GM20000 (cell line): ENCODE measurements at regions not wholly inside any gene's neighbourhood (a gene's known extent, or its start where the extent isn't known, plus 50 kb on each side); places are given as distances from the start of the nearest gene placed in this dataset.

Experiments
- DNase-seq: peaks from one replicate; pipeline ENCODE4 v3.0.0; 2012; ENCODE audit warnings: low spot score
- TF ChIP-seq, protein P1 (sequence below): IDR thresholded peaks from 2 replicates; pipeline ENCODE4 v1.5.1; 2012; ENCODE audit warnings: mild to moderate bottlenecking, control low read depth; ENCODE audit errors: extremely low read depth, missing control alignments

DNA sequence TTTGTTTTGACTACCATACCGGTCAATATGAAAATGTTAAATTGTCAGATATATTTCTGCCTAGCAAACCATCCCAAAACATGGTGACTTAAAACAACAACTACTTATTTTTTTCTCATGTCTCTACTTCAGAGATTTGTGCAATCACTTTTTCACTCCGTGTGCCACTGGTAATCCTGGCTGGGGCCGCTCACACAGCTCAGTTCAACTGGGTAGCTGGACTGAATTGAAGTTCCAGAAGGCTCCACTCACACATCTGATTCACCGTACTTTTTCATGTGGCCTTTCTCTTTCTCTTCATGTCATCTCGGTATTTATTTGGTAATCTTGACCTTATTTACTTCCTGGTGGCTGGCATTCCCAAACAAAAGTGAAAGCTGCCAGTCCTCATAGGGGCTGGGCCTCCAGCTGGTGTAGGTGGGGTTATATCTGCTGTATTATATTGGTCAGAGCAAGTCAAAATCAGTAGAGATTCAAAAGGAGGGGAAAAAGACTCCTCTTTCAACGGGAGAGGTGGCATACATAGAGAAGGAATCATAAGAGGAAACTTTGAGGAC, 513.9 kb upstream of the NXPH2 start:
- TF ChIP-seq, protein P1, sequence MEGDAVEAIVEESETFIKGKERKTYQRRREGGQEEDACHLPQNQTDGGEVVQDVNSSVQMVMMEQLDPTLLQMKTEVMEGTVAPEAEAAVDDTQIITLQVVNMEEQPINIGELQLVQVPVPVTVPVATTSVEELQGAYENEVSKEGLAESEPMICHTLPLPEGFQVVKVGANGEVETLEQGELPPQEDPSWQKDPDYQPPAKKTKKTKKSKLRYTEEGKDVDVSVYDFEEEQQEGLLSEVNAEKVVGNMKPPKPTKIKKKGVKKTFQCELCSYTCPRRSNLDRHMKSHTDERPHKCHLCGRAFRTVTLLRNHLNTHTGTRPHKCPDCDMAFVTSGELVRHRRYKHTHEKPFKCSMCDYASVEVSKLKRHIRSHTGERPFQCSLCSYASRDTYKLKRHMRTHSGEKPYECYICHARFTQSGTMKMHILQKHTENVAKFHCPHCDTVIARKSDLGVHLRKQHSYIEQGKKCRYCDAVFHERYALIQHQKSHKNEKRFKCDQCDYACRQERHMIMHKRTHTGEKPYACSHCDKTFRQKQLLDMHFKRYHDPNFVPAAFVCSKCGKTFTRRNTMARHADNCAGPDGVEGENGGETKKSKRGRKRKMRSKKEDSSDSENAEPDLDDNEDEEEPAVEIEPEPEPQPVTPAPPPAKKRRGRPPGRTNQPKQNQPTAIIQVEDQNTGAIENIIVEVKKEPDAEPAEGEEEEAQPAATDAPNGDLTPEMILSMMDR: no peak
- no peak for DNase-seq

DNA sequence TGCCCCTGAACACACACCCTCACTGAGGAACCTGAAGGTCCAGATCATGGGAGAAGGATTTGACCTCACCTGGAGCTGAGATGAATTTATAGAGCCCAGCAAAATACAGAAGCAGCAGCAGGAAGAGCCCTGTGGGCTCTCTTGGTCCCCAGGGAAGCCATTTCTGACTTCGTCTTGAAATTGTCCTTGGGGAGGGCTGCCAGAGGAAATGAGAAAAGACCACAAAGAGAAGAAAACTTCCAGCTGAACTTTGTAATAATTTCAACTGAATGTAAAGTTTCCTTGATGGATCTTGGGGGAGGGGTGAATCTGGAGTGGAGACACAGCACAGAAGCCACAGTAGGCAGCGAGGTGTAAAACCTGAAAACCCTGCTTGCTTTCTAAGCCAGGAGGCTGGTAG, 500.9 kb upstream of the NXPH2 start:
- no peak for DNase-seq
- TF ChIP-seq, protein P1: no peak

DNA sequence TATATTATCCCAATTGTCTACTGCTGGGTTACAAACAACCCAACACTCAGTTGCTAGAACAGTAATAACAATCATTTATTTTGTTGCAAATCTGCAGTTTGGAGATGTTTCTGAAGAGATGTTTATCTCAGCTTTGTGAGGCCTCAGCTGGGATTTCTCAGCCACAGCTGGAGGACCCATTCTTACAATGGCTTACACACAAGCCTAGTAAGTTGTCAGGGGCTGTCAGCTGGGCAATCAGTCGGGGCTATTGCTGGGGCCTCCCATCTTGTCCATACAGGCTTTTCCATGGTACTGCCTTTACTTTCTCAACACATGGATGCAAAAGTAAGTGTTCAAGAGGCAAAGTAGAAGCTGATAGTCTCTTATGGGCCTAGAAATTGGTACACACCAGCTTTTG, 491.7 kb upstream of the NXPH2 start:
- TF ChIP-seq, protein P1: no peak
- DNase-seq: no peak

DNA sequence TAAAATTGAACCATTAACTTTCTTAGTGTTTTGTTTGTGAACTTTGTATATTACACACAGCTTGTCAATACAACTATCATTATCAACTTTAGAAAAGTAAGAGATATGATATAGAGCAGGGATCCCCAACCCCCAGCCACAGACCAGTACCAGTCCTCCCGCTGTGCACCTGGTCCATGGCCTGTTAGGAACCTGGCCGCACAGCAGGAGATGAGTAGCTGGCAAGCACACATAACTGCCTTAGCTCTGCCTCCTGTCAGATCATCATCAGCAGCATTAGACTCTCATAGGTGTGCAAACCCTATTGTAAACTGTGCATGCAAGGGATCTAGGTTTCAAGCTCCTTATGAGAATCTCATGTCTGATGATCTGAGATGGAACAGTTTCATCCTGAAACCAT, 491.0 kb upstream of the NXPH2 start:
- no peak for DNase-seq
- TF ChIP-seq, protein P1: no peak

DNA sequence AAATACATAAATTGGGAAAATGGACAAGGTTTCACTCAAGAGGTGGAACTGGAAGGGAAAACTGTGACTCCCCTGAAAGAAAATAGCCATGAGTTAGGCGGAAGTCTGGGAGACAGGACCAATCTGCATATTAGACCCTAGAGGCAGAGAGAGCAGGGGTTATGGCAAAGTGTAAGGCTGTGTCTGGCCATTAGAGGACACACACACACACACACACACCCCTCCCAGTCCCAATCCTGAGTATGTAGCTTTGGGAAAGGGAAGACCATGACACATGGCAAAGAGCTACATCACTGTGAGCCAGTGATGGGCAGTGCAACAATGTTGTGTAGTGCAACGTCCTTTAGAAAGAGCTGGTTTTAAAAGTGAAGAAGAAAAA, 479.9 kb upstream of the NXPH2 start:
- DNase-seq: no peak
- TF ChIP-seq, protein P1: no peak

DNA sequence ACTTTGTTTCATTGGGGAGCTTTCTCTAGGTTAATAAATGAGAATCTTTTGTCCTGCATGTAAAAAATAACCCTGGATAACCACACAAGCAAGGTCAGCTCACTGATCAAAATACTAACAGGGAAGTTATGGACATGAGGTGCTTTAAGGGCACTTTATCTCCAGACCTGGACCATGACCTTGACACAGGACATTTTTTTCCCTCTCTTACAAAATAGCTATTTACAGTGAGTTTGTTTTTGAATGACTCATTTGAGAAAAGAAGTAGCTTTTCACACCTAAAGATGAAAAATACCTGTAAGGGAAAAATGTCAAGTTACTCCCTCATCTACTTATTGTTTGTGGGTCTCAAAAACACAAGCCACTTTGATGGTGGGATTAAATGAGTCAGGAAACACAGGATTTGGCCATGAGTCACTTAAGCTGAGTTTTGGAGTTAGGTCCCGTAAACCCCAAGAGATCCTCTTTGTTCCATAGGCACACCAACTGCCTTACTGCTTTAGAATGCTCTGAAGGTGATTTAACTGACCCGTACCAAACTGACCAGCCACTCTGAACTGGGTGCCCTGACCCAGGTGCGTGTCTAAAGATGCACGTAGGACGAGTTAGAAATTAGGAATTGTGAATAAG, 479.3 kb upstream of the NXPH2 start:
- no peak for DNase-seq

DNA sequence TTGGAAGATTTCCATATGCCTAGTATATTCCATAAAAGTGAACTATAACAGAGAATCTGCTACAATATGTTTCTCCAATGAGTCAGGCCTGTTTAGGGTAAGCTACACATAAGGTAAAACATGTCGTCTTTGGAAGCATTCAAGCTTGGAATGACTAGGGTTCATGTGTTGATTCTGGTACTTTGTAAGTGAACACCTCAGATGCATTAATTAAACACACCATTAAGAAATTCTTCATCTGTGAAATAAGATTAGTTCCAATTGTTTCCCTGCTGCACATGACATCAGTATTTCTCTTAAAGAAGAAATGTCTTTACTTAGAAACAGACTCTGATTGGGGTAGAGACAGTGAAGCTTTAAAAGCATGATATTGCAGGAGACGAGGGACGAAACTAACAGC, 461.1 kb upstream of the NXPH2 start:
- TF ChIP-seq, protein P1: no peak
- no peak for DNase-seq

More for the DNA sequence above, 479.3 kb upstream of the NXPH2 start:
- TF ChIP-seq, protein P1: no peak
